ENCODE measurements at regions not wholly inside any gene's neighbourhood (a gene's known extent, or its start where the extent isn't known, plus 50 kb on each side); places are given as distances from the start of the nearest gene placed in this dataset.

GRCh38 chr10:2119316-2119715 lies 382.0 kb upstream of the ADARB2 start:
- TF ChIP-seq REST (IDR thresholded peaks at IDR 0.05; ENCODE audit: unreplicated experiment) = no peak
- no peak for TF ChIP-seq POLR2AphosphoS5 (IDR thresholded peaks at IDR 0.05; ENCODE audit: low read depth)
